HG03097 (cell line): ENCODE measurements at regions not wholly inside any gene's neighbourhood (a gene's known extent, or its start where the extent isn't known, plus 50 kb on each side); places are given as distances from the start of the nearest gene placed in this dataset.
"Not testable (repeated sequence)": the region's sequence is repeated elsewhere in the genome, so short reads cannot be mapped to it uniquely, and the experiment has no call there.

Source experiments
- ATAC-seq: cut with Tn5 transposase; IDR thresholded peaks from one replicate; pipeline ENCODE4 v1.9.1; 2021; ENCODE audit not compliant: unreplicated experiment, low FRiP score

GRCh38 chr11:115652496-115652895 is 148.3 kb upstream of the CADM1 start:
- no peak for ATAC-seq

GRCh38 chr11:115652094-115652493 is 147.9 kb upstream of the CADM1 start:
- ATAC-seq, result no peak

GRCh38 chr11:115649461-115649860 is 145.2 kb upstream of the CADM1 start:
- ATAC-seq, result no peak

GRCh38 chr11:115645631-115646317 is 141.6 kb upstream of the CADM1 start:
- no peak for ATAC-seq

- ATAC-seq, result no peak
Measured at GRCh38 chr11:115644856-115645255, 140.6 kb upstream of the CADM1 start.

GRCh38 chr11:115643549-115644270 is 139.5 kb upstream of the CADM1 start:
- no peak for ATAC-seq

DNA sequence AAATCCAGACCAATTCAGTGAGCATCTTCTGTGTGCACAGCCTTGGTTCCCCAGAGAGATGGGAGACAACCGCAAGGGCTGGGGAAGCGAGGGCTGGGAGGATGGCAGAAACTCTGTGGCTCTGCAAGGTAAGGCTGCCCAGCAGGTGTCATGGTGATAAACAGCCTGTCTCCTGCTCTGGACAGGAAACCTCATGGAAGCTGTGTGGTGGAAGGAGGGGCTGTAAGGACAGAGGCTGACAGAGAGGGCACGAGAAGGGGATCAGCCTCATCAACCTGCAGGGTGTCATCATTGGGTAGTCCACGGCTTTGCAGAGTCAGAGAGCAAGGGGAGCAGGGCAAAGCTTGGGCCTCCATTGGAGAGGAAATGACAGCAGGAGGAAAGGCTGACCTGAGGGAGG is 138.4 kb upstream of the CADM1 start:
- no peak for ATAC-seq

DNA sequence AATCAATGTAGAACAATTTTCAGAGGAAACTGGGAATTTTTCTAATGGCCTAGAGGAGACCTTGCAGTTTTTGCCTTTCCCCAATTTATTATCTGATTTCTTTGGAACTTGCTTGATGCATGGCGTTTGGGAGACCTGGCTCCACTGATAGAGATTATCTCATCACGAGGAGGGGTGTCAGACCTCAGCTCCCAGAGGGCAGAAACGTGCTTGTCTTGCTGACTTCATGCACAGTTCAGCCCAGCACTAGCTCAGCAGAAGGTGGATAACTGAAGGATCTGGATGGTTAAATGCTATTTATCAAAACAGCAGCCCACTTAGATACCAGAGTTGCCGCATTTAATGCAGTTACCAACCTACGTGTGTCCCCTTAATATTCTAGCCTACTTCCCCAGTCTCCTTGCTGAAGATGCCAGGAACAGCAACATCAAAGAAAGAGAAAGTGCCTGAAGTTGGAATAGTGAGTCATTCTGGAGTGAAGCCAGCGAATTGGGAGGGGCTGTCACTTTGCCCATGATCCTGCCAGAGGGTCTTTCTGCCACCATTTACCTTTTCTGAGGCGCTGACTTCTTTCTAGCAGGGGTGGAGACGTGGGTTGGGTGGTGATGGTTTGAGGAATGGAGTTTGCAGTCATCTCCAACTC is 133.5 kb upstream of the CADM1 start:
- ATAC-seq, result no peak

GRCh38 chr11:115636753-115637527 is 132.7 kb upstream of the CADM1 start:
- ATAC-seq, result no peak

DNA sequence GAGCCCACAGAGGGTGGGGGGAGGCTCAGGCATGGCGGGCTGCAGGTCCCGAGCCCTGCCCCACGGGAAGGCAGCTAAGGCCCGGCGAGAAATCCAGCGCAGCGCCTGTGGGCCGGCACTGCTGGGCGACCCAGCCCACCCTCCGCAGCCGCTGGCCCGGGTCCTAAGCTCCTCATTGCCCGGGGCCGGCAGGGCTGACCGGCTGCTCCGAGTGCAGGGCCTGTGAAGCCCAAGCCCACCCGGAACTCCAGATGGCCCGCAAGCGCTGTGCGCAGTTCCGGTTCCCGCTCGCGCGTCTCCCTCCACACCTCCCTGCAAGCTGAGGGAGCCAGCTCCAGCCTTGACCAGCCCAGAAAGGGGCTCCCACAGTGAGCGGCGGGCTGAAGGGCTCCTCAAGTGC is 129.8 kb upstream of the CADM1 start:
- ATAC-seq, result not testable (repeated sequence)

GRCh38 chr11:115632061-115632460 is 127.8 kb upstream of the CADM1 start:
- no peak for ATAC-seq

DNA sequence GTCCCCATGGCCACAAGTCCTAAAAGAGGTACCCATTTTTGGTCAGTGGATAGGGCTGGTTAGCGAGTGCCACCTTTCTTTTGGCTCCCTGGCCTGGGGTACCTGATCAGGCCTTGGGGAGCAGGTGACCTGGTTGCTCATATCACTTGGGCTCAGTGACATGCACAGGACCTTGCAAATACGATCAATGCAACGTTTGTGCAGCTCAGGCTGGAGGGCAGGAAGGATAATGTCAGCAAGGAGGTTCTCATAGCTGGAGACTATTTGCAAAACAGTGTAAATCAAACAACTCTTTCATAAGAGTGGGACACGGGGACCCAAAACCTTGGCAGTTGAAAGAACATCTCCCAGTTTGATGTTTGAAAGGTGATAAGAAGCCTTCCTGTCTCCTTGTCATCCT is 127.4 kb upstream of the CADM1 start:
- ATAC-seq, result no peak

GRCh38 chr11:115630214-115630613 is 126.0 kb upstream of the CADM1 start:
- no peak for ATAC-seq

DNA sequence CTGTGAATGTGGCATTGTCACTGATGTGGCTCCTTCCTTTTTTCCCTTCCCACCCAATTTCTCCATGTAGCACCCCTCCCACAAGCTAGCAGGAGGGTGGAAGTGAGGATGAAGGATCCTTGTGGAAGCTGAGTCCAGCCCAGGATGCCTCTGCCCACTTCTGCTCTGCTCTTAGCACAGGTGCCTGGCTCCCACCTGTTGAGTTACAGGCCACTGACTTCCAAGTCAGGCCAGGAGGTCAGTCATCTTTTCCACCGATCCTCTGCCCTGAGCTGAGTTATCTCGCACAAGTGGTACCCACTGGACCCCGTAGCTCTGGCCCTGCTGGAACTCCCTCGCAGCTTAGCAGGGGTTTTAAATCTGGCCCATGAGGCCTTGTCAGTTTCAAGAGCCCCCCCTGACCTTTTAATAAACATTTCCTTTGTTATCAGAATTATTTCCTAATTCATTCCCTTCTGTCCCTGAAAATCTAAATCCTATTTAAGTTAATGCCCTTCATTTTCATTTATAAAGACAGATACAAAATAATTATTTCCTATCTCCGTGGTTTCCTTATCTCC is 125.3 kb upstream of the CADM1 start:
- ATAC-seq, result no peak

- ATAC-seq, result no peak
Measured at GRCh38 chr11:115627666-115628460, 123.6 kb upstream of the CADM1 start.

- ATAC-seq, result no peak
Measured at GRCh38 chr11:115627071-115627470, 122.9 kb upstream of the CADM1 start.

DNA sequence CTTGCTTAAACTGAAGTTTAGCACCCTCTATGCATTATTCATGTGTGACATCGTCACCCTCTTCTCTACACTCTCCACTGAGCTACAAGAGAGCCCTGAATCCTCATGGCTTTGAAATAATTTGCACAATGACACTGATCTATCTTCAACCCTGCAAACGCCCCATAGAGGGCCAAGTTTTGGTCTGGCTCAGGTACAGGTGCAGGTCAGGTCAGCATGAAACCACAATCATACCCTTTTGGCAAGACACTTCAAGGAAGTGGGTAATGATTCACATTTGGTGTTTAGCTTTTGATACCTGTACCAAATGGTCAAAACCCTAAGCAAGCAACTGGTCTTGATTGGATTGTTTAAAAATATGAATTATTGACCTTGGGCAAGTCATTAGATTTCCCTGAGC is 122.2 kb upstream of the CADM1 start:
- no peak for ATAC-seq

- ATAC-seq, result no peak
Measured at GRCh38 chr11:115625502-115625901, 121.3 kb upstream of the CADM1 start.

DNA sequence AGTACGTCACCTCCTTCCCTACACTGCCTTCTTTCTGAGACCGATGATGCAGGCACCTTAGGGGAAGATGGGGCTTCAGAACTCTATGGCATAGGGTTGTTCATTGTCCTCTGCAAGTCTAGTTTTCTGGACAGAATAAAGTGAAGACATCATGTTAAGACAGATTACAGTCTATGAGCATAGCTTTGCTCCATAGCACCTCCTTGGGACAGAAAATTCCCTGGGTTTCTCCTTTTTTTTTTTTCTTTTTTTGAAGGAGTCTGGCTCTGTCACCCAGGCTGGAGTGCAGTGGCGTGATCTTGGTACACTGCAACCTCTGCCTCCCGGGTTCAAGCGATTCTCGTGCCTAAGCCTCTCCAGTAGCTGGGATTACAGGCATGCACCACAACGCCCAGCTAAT is 119.8 kb upstream of the CADM1 start:
- no peak for ATAC-seq

- no peak for ATAC-seq
Measured at GRCh38 chr11:115623021-115623451, 118.8 kb upstream of the CADM1 start.
